ENCODE measurements at regions not wholly inside any gene's neighbourhood (a gene's known extent, or its start where the extent isn't known, plus 50 kb on each side); places are given as distances from the start of the nearest gene placed in this dataset.

- TF ChIP-seq CTCF (conservative IDR thresholded peaks at IDR 0.05): no peak
- no peak for TF ChIP-seq ZFX (IDR thresholded peaks at IDR 0.05)
Observed at GRCh38 chr15:98391568-98391967, 256.8 kb upstream of the IGF1R start.
